AG10803 (cell line): ENCODE measurements at regions not wholly inside any gene's neighbourhood (a gene's known extent, or its start where the extent isn't known, plus 50 kb on each side); places are given as distances from the start of the nearest gene placed in this dataset.

Experiments
- DNase-seq: peaks from one replicate; pipeline ENCODE4 v3.0.0; 2010; ENCODE audit warnings: low read depth
- H3K4me3 ChIP-seq: 2 replicates; pipeline ENCODE4 v1.5.1; 2011; ENCODE audit warnings: mild to moderate bottlenecking, low read length, control low read depth
- CTCF ChIP-seq: conservative IDR thresholded peaks from 2 replicates; pipeline ENCODE4 v1.5.1; 2011; ENCODE audit warnings: mild to moderate bottlenecking, low read length, control low read depth, inconsistent platforms

GRCh38 chr7:132030086-132030568, 473.7 kb upstream of the PODXL start:
- H3K4me3 ChIP-seq, result no peak overlapping the region
- no peak for DNase-seq
- no peak for TF ChIP-seq CTCF

- DNase-seq, result no peak
- no peak overlapping the region for H3K4me3 ChIP-seq
- TF ChIP-seq CTCF, result no peak
Measured at GRCh38 chr7:132029369-132030085, 473.1 kb upstream of the PODXL start.

GRCh38 chr7:132028144-132028920, 471.9 kb upstream of the PODXL start:
- TF ChIP-seq CTCF, result no peak
- no peak for DNase-seq
- no peak overlapping the region for H3K4me3 ChIP-seq

- no peak overlapping the region for H3K4me3 ChIP-seq
- no peak for DNase-seq
- no peak for TF ChIP-seq CTCF
Measured at GRCh38 chr7:132024290-132024689, 467.9 kb upstream of the PODXL start.

- DNase-seq, result no peak
- no peak for TF ChIP-seq CTCF
- no peak overlapping the region for H3K4me3 ChIP-seq
Measured at GRCh38 chr7:132023466-132023865, 467.0 kb upstream of the PODXL start.

GRCh38 chr7:132022188-132022587, 465.8 kb upstream of the PODXL start:
- TF ChIP-seq CTCF, result no peak
- no peak overlapping the region for H3K4me3 ChIP-seq
- no peak for DNase-seq

- no peak overlapping the region for H3K4me3 ChIP-seq
- no peak for TF ChIP-seq CTCF
- no peak for DNase-seq
Measured at GRCh38 chr7:132019703-132020102, 463.3 kb upstream of the PODXL start.
